Glutamatergic neuron (in vitro differentiated cells): ENCODE measurements at regions not wholly inside any gene's neighbourhood (a gene's known extent, or its start where the extent isn't known, plus 50 kb on each side); places are given as distances from the start of the nearest gene placed in this dataset.

Experiments used
- DNase-seq: peaks from one replicate; pipeline ENCODE4 v3.0.0; 2022
- H3K27ac Mint-ChIP-seq: one replicate; pipeline ENCODE4 v1.8.0; 2020; ENCODE audit warnings: mild to moderate bottlenecking, mixed read lengths, inconsistent platforms; ENCODE audit not compliant: unreplicated experiment
- H3K27me3 Mint-ChIP-seq: one replicate; pipeline ENCODE4 v1.8.0; 2020; ENCODE audit warnings: mild to moderate bottlenecking, moderate library complexity, mixed read lengths, inconsistent platforms; ENCODE audit not compliant: unreplicated experiment
- H3K36me3 Mint-ChIP-seq: one replicate; pipeline ENCODE4 v1.8.0; 2020; ENCODE audit warnings: mild to moderate bottlenecking, mixed read lengths, inconsistent platforms; ENCODE audit not compliant: unreplicated experiment
- H3K4me1 Mint-ChIP-seq: one replicate; pipeline ENCODE4 v1.8.0; 2020; ENCODE audit warnings: mild to moderate bottlenecking, low read depth, mixed read lengths, inconsistent platforms; ENCODE audit not compliant: unreplicated experiment
- H3K4me3 Mint-ChIP-seq: one replicate; pipeline ENCODE4 v1.8.0; 2020; ENCODE audit warnings: mild to moderate bottlenecking, mixed read lengths, inconsistent platforms; ENCODE audit not compliant: unreplicated experiment
- H3K9me3 Mint-ChIP-seq: one replicate; pipeline ENCODE4 v1.8.0; 2020; ENCODE audit warnings: mild to moderate bottlenecking, moderate library complexity, mixed read lengths, inconsistent platforms; ENCODE audit not compliant: unreplicated experiment
- TF ChIP-seq, protein P1 (sequence below): fragments of 200-600 bp; sonication (generic); IDR thresholded peaks from one replicate; pipeline ENCODE4 v1.5.0; 2021; ENCODE audit not compliant: partially characterized antibody, unreplicated experiment

DNA sequence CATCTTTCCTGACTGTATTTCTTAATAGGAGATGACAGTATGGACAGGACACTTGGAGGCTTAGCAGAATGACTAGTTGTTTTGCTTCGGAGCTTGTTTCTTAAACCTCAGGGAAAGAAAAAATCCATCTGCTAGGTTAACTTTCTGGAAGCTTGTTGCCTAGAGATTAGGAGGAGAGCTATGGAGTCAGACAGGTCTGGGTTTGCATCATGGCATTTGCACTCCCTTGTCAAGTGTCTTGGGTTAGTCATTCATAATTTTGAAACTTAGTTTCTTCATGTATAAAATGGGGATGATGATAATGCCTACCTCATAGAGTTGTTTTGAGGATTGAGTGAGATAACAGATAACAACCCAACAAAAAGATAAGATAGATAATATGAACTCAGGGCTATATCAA is 231.5 kb downstream of the STK31 start:
- no peak overlapping the region for H3K4me3 Mint-ChIP-seq
- H3K4me1 Mint-ChIP-seq, result no peaks in the 10 kb centered on the region
- H3K27ac Mint-ChIP-seq, result no peak overlapping the region

DNA sequence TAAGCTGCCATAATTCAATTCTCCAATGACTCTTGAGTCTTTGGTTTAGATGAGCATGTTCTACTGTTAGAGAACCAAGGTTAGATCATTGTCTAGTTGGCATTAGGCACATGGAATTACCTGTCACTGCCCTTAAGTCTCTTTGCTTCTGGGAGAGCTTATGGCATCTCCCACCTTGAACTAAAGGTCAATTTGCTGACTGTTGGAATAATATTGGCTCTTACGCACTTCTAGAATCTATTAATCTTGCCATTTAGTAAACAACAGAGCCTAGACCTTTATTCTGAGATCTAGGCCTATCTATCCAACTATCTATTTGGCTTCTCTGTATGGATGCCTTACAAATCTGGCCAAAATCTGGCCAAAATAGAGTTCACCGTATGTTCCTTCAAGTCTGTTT is 232.0 kb downstream of the STK31 start:
- Mint-ChIP-seq H3K36me3 (peaks cover 5% of the 10 kb centered on the region), H3K4me1 (no peaks in the 10 kb centered on the region), H3K27ac (no peak overlapping the region), H3K9me3 (peaks cover 5% of the 10 kb centered on the region), H3K4me3 (no peak overlapping the region), H3K27me3 (no peaks in the 10 kb centered on the region)
- no peak for DNase-seq
- TF ChIP-seq, protein P1, sequence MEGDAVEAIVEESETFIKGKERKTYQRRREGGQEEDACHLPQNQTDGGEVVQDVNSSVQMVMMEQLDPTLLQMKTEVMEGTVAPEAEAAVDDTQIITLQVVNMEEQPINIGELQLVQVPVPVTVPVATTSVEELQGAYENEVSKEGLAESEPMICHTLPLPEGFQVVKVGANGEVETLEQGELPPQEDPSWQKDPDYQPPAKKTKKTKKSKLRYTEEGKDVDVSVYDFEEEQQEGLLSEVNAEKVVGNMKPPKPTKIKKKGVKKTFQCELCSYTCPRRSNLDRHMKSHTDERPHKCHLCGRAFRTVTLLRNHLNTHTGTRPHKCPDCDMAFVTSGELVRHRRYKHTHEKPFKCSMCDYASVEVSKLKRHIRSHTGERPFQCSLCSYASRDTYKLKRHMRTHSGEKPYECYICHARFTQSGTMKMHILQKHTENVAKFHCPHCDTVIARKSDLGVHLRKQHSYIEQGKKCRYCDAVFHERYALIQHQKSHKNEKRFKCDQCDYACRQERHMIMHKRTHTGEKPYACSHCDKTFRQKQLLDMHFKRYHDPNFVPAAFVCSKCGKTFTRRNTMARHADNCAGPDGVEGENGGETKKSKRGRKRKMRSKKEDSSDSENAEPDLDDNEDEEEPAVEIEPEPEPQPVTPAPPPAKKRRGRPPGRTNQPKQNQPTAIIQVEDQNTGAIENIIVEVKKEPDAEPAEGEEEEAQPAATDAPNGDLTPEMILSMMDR, result no peak

More for the DNA sequence above, 231.5 kb downstream of the STK31 start:
- TF ChIP-seq, protein P1, result no peak
- Mint-ChIP-seq H3K36me3 (peaks cover under 1% of the 10 kb centered on the region), H3K27me3 (no peaks in the 10 kb centered on the region), H3K9me3 (peaks cover 2% of the 10 kb centered on the region)
- no peak for DNase-seq

DNA sequence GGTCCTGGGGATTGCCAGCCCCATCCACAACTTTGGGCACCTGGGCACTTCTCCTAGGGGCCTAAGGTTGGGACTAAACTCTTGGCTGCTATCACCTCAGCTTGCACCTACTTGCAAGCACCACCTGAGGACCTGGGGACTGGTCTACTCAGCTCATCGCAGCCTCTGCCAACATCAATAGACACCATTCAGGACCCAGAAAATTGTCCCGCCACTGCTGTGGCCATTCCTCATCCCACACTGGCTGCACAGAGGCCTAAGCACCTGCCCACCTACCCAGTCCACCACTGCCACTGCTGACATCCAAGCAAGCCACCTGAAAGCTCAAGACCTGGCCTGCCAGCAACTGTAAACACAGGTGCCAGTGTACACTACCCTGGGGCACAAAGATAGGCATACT is 234.1 kb downstream of the STK31 start:
- no peaks in the 10 kb centered on the region for H3K27me3 Mint-ChIP-seq
- TF ChIP-seq, protein P1, result no peak
- no peak overlapping the region for H3K27ac Mint-ChIP-seq
- DNase-seq, result no peak
- H3K4me3 Mint-ChIP-seq, result no peak overlapping the region
- peaks cover 10% of the 10 kb centered on the region for H3K36me3 Mint-ChIP-seq
- H3K9me3 Mint-ChIP-seq, result peaks cover 4% of the 10 kb centered on the region
- H3K4me1 Mint-ChIP-seq, result no peaks in the 10 kb centered on the region

DNA sequence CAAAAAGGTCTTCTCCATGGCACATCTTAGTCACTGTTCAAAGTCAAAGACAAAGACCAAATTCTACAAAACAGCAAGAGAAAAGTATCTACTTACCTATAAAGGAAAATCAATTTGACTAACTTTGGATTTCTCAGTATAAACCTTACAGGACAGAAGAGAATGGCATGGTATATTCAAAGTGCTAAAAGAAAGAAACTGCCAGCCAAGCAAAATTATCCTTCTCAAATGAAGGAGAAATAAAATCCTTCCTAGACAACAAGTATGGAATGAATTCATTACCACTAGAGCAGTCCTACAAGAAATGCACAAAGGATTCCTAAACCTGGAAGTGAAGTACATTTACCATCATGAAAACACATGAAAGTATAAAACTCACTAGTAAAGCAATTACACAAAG is 235.5 kb downstream of the STK31 start:
- Mint-ChIP-seq H3K4me1 (no peaks in the 10 kb centered on the region), H3K4me3 (no peak overlapping the region), H3K36me3 (peaks cover 10% of the 10 kb centered on the region), H3K9me3 (peaks cover 4% of the 10 kb centered on the region), H3K27me3 (no peaks in the 10 kb centered on the region), H3K27ac (no peak overlapping the region)
- DNase-seq, result no peak
- TF ChIP-seq, protein P1, result no peak

DNA sequence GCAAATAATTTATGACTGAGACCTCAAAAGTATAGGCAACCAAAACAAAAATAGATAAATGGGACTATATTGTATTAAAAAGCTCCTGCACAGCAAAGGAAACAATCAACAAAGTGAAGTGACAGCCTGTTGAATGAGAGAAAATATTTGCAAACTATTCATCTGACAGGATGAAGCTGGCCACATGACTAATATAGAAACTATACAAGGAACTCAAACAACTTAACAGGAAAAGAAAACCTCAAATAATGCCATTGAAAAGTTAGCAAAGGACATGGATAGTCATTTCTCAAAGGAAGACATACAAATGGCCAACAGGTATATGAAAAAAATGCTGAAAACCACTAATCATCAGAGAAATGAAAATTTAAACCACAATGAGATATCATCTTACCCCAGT is 245.1 kb downstream of the STK31 start:
- TF ChIP-seq, protein P1, result no peak
- Mint-ChIP-seq H3K9me3 (no peaks in the 10 kb centered on the region), H3K4me3 (no peak overlapping the region), H3K27me3 (no peaks in the 10 kb centered on the region), H3K36me3 (no peaks in the 10 kb centered on the region), H3K4me1 (no peaks in the 10 kb centered on the region), H3K27ac (no peak overlapping the region)
- no peak for DNase-seq
